ENCODE measurements at regions not wholly inside any gene's neighbourhood (a gene's known extent, or its start where the extent isn't known, plus 50 kb on each side); places are given as distances from the start of the nearest gene placed in this dataset.

- Histone ChIP-seq H3K27ac (ENCODE audit: low read depth, low read length) (no peak overlapping the region), H3K4me3 (replicated peaks in 1 of 2; ENCODE audit: low read depth in 1 of 2, low read length in 2 of 2) (no peak overlapping the region), H3K9me2 (ENCODE audit: insufficient read depth) (no peaks in the 10 kb centered on the region), H3K27me3 (ENCODE audit: insufficient read depth, low read length) (no peaks in the 10 kb centered on the region), H3K79me2 (ENCODE audit: insufficient read depth, low read length) (no peaks in the 10 kb centered on the region), H4K20me1 (ENCODE audit: insufficient read depth) (no peaks in the 10 kb centered on the region), H2AFZ (ENCODE audit: low read depth, low read length, poor library complexity, severe bottlenecking) (no peak overlapping the region), H3K9ac (ENCODE audit: low read length) (no peak overlapping the region), H3K9me3 (ENCODE audit: control insufficient read depth in 1 of 2, insufficient read depth in 1 of 2, low read depth in 1 of 2, low read length in 2 of 2) (0 out of 4 replicates have a peak, but pooled peaks cover 0 to 3% of the 10 kb centered on the region in 2 experiments), H3K4me2 (ENCODE audit: low read length) (no peak overlapping the region), H3K4me1 (ENCODE audit: control insufficient read depth in 1 of 2, insufficient read depth in 2 of 2, low read length in 2 of 2) (no peaks in the 10 kb centered on the region), H3K36me3 (ENCODE audit: control insufficient read depth in 1 of 2, insufficient read depth in 2 of 2, low read length in 2 of 2) (no peaks in the 10 kb centered on the region)
- RAD21 ChIA-PET (ENCODE audit: low non-redundant PET in 1 of 2, low total read pairs in 2 of 2, uncharacterized antibody in 2 of 2, unreplicated experiment in 2 of 2): no interaction called here
- TF ChIP-seq SRF (IDR thresholded peaks at IDR 0.05; ENCODE audit: low read depth) (no peak), REST (IDR thresholded peaks at IDR 0.05; ENCODE audit: low read depth) (no peak), CTCF (IDR thresholded peaks at IDR 0.05 in 2 of 3, conservative IDR thresholded peaks at IDR 0.05 in 1 of 3; ENCODE audit: borderline replicate concordance in 1 of 3, insufficient read depth in 1 of 3, low read depth in 2 of 3, low read length in 2 of 3) (no peak), ZNF274 (IDR thresholded peaks at IDR 0.05; ENCODE audit: low read depth, low read length) (no peak), CBX3 (IDR thresholded peaks at IDR 0.05; ENCODE audit: low read depth) (no peak), POLR2AphosphoS5 (IDR thresholded peaks at IDR 0.05; ENCODE audit: low read depth, low read length) (no peak), EGR1 (IDR thresholded peaks at IDR 0.05; ENCODE audit: low read depth) (no peak), ATF3 (IDR thresholded peaks at IDR 0.05) (no peak), EZH2phosphoT487 (IDR thresholded peaks at IDR 0.05; ENCODE audit: borderline replicate concordance) (no peak), POLR2A (IDR thresholded peaks at IDR 0.05; ENCODE audit: borderline replicate concordance, extremely low read depth, insufficient read depth, insufficient read length) (no peak), ZBTB33 (IDR thresholded peaks at IDR 0.05; ENCODE audit: extremely low read depth, insufficient replicate concordance, low read length) (no peak), TCF7L2 (IDR thresholded peaks at IDR 0.05; ENCODE audit: borderline replicate concordance, extremely low read depth, insufficient read depth, insufficient read length) (no peak), FOSL1 (IDR thresholded peaks at IDR 0.05; ENCODE audit: low read depth) (no peak)
- DNase-seq (ENCODE audit: low read depth, low spot score): no peak
- CTCF ChIA-PET: no interaction called here
- POLR2A ChIA-PET: no interaction called here
- ATAC-seq: no peak
- intact Hi-C loops (cut with micrococcal nuclease): no loop called here
- BruUV-seq (replicated peaks): no TSS peak
These were observed 152.6 kb downstream of the XPNPEP1 start for GRCh38 chr10:109770663-109771062.

Measured in HCT116 (cell line).